CD8-positive, alpha-beta memory T cell (primary cell): ENCODE measurements at regions not wholly inside any gene's neighbourhood (a gene's known extent, or its start where the extent isn't known, plus 50 kb on each side); places are given as distances from the start of the nearest gene placed in this dataset.
"Not testable (repeated sequence)": the region's sequence is repeated elsewhere in the genome, so short reads cannot be mapped to it uniquely, and the experiment has no call there.

Experiments
- CTCF ChIA-PET: fragments of 350-600 bp; sonication (Branson Sonifier 250); formaldehyde crosslinking; loops from one replicate; lab custom pipeline; 2021; ENCODE audit warnings: antibody characterized with exemption; lab: Charles Lee
- POLR2A ChIA-PET: fragments of 350-600 bp; sonication (Branson Sonifier 250); formaldehyde crosslinking; loops from one replicate; lab custom pipeline; 2021; ENCODE audit warnings: antibody characterized with exemption; lab: Charles Lee
- DNase-seq, 5 donors: peaks; one replicate each; pipeline versions ENCODE4 v3.0.0 to v3.0.0-alpha.2; 2020 to 2022; ENCODE audit warnings: mixed read lengths in 1 of 5
- H3K27ac ChIP-seq: one replicate; pipeline ENCODE4 v1.7.0; 2013; ENCODE audit warnings: low read depth, mild to moderate bottlenecking, low read length, moderate library complexity
- H3K27me3 ChIP-seq: 2 replicates; pipeline ENCODE4 v1.7.0; 2013; ENCODE audit warnings: low read length, mild to moderate bottlenecking; ENCODE audit not compliant: insufficient read depth, poor library complexity, severe bottlenecking
- H3K36me3 ChIP-seq: 2 replicates; pipeline ENCODE4 v1.7.0; 2013; ENCODE audit warnings: mild to moderate bottlenecking, low read length, moderate library complexity; ENCODE audit not compliant: insufficient read depth
- H3K4me1 ChIP-seq: 2 replicates; pipeline ENCODE4 v1.7.0; 2013; ENCODE audit warnings: mild to moderate bottlenecking, low read length, moderate library complexity; ENCODE audit not compliant: insufficient read depth
- H3K4me3 ChIP-seq: 2 replicates; pipeline ENCODE4 v1.7.0; 2013; ENCODE audit warnings: mild to moderate bottlenecking, low read length
- H3K9me3 ChIP-seq: 2 replicates; pipeline ENCODE4 v1.7.0; 2013; ENCODE audit warnings: mild to moderate bottlenecking, low read length
- H3K27ac Mint-ChIP-seq, 8 donors: one replicate each; pipeline ENCODE4 v1.8.0; 2020 to 2021; ENCODE audit warnings: mixed read lengths in 8 of 8, mild to moderate bottlenecking in 6 of 8, inconsistent platforms in 3 of 8, moderate library complexity in 3 of 8
- H3K27me3 Mint-ChIP-seq, 2 donors: one replicate each; pipeline ENCODE4 v1.8.0; 2020 to 2021; ENCODE audit warnings: mixed read lengths in 2 of 2, mild to moderate bottlenecking in 1 of 2, moderate library complexity in 1 of 2
- H3K36me3 Mint-ChIP-seq, 3 donors: one replicate each; pipeline ENCODE4 v1.8.0; 2020 to 2021; ENCODE audit warnings: mixed read lengths in 3 of 3, inconsistent platforms in 1 of 3, mild to moderate bottlenecking in 1 of 3
- H3K4me1 Mint-ChIP-seq, 3 donors: one replicate each; pipeline ENCODE4 v1.8.0; 2020 to 2021; ENCODE audit warnings: mixed read lengths in 3 of 3, inconsistent platforms in 1 of 3, mild to moderate bottlenecking in 1 of 3
- H3K4me3 Mint-ChIP-seq, 7 donors: one replicate each; pipeline ENCODE4 v1.8.0; 2020 to 2021; ENCODE audit warnings: mixed read lengths in 7 of 7, mild to moderate bottlenecking in 6 of 7, moderate library complexity in 4 of 7, inconsistent platforms in 2 of 7
- H3K9me3 Mint-ChIP-seq, 5 donors: one replicate each; pipeline ENCODE4 v1.8.0; 2020 to 2022; ENCODE audit warnings: mixed read lengths in 5 of 5, mild to moderate bottlenecking in 3 of 5, moderate library complexity in 2 of 5, inconsistent platforms in 1 of 5

DNA sequence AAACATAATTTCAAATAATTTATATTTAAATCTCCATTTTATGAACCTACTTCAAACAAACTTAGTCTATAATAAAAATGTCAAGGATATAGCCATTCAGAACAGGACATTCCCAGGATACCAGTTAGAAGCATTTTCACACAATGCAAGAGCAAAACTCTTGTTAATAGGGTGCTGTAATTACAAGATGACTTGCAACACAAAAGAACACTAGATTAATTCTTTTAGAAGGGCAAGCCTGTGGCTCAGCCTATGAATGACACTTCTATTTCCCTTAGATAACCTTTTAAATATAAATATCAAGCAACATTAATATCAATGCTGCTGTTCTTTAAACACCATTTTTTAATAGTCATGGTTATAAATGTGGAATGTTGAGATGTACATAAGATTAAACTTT lies 157.9 kb upstream of the SCN7A start:
- no peak overlapping the region for H3K4me3 Mint-ChIP-seq
- POLR2A ChIA-PET, result no interaction called here
- no peak overlapping the region for H3K27ac Mint-ChIP-seq
- Histone ChIP-seq H3K4me1 (no peaks in the 10 kb centered on the region), H3K36me3 (no peaks in the 10 kb centered on the region), H3K4me3 (no peak overlapping the region), H3K27me3 (no peaks in the 10 kb centered on the region), H3K9me3 (no peaks in the 10 kb centered on the region), H3K27ac (no peak overlapping the region)
- peaks cover 0 to 1% of the 10 kb centered on the region in 2 donors for H3K27me3 Mint-ChIP-seq
- DNase-seq, result no peak
- CTCF ChIA-PET, result no interaction called here
- H3K4me1 Mint-ChIP-seq, result no peaks in the 10 kb centered on the region
- no peaks in the 10 kb centered on the region for H3K36me3 Mint-ChIP-seq
- peaks cover 0 to 18% (median 3%) of the 10 kb centered on the region in 5 donors for H3K9me3 Mint-ChIP-seq

DNA sequence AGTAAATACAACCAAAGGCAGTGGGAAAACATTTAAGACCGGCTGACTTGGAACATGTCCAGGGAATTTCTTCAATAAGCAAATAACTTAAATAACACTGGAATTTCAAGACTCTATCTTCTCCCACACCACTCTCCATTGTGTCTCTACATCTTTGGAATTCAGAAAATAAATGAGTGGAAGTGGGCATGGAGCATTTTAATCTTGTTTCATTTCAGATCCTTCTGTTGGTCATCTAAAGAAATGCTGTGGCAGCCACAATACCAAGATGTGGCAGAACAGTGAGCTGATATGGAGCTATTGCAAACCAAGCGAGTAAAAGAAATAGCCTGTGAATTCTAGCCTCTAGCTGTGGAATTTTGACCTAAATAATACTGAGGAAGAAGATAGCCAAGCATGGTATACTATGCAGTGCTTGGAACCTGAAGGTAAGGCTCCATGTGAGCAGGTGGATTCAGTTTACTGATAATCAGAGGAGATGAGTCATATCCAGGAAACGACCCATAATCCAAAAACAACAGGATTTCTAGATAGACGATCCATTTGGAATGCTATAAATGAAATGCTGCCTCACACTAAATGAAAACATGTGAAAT lies 157.1 kb upstream of the SCN7A start:
- Mint-ChIP-seq H3K36me3 (no peaks in the 10 kb centered on the region), H3K4me3 (no peak overlapping the region), H3K9me3 (peaks cover 0 to 18% (median 1%) of the 10 kb centered on the region in 5 donors), H3K4me1 (no peaks in the 10 kb centered on the region), H3K27ac (no peak overlapping the region), H3K27me3 (peaks cover 0 to 2% of the 10 kb centered on the region in 2 donors)
- H3K27ac ChIP-seq, result no peak overlapping the region
- no peaks in the 10 kb centered on the region for H3K4me1 ChIP-seq
- H3K27me3 ChIP-seq, result no peaks in the 10 kb centered on the region
- H3K9me3 ChIP-seq, result no peaks in the 10 kb centered on the region
- CTCF ChIA-PET, result no interaction called here
- H3K4me3 ChIP-seq, result no peak overlapping the region
- H3K36me3 ChIP-seq, result no peaks in the 10 kb centered on the region
- POLR2A ChIA-PET, result no interaction called here
- DNase-seq, result no peak

DNA sequence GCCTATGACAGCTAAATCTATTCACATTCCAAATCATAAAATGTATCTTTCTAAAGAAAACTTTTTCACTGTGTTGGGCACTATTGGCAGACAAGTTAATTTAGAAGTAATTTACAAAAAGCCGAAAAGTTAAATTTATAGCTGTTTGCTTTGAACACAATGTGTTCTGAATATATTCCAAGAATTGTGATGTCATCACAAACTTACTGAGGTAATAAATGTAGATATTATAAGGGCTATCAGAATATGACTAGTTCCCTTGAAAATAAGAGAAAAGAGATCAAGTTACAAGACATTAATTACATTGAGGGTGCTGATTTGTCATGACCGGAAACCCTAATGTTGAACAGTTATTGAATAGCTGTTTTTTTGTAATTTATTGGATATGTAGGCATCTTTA lies 153.9 kb upstream of the SCN7A start:
- H3K36me3 Mint-ChIP-seq, result no peaks in the 10 kb centered on the region
- no peak overlapping the region for H3K27ac Mint-ChIP-seq
- H3K9me3 Mint-ChIP-seq, result peaks cover 0 to 24% (median 0%) of the 10 kb centered on the region in 5 donors
- Histone ChIP-seq H3K4me3 (no peak overlapping the region), H3K27me3 (no peaks in the 10 kb centered on the region), H3K4me1 (no peaks in the 10 kb centered on the region), H3K36me3 (no peaks in the 10 kb centered on the region), H3K27ac (no peak overlapping the region), H3K9me3 (no peaks in the 10 kb centered on the region)
- no peak for DNase-seq
- no peaks in the 10 kb centered on the region for H3K4me1 Mint-ChIP-seq
- no peak overlapping the region for H3K4me3 Mint-ChIP-seq
- CTCF ChIA-PET, result no interaction called here
- POLR2A ChIA-PET, result no interaction called here
- H3K27me3 Mint-ChIP-seq, result peaks cover 0 to 1% of the 10 kb centered on the region in 2 donors

DNA sequence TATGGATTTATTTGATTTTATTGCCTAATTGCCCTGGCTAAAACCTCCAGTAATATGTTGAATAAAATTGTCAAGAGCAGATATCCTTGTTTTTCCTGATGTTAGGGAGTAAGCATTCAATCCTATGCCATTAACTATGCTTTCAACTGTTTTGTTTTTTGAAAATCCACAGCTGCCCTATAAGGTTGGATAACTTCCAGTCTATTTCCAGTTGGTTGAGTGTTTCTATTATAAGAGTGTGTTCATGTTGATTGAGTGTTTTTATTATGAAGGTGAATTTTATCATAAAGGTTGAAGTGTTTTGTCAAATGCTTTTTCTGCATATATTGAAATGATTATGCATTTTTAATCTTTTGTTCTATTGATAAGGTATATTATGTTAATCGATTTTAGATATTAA lies 149.9 kb upstream of the SCN7A start:
- no peak overlapping the region for H3K27ac ChIP-seq
- H3K27me3 ChIP-seq, result no peaks in the 10 kb centered on the region
- Mint-ChIP-seq H3K27ac (no peak overlapping the region), H3K4me1 (no peaks in the 10 kb centered on the region), H3K9me3 (peaks cover 0 to 17% (median 0%) of the 10 kb centered on the region in 5 donors), H3K4me3 (no peak overlapping the region), H3K27me3 (peaks cover 0 to 1% of the 10 kb centered on the region in 2 donors), H3K36me3 (no peaks in the 10 kb centered on the region)
- no peaks in the 10 kb centered on the region for H3K36me3 ChIP-seq
- no peaks in the 10 kb centered on the region for H3K4me1 ChIP-seq
- no peak overlapping the region for H3K4me3 ChIP-seq
- no peaks in the 10 kb centered on the region for H3K9me3 ChIP-seq
- no peak for DNase-seq
- ChIA-PET POLR2A (no interaction called here), CTCF (no interaction called here)

DNA sequence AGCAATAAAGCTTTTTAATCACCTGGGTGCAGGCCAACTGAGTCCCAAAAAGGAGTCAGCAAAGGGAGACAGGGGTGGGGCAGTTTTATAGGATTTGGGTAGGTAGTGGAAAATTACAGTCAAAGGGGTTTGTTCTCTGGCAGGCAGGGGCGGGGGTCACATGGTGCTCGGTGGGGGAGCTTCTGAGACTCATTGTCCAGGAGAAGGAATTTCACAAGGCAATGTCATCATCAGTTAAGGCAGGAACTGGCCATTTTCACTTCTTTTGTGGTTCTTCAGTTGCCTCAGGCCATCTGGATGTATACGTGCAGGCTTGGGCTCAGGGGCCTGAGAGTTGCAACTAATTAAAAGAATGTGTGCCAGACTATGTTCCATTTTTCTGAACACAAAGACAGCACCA lies 147.5 kb upstream of the SCN7A start:
- CTCF ChIA-PET, result not testable (repeated sequence)

DNA sequence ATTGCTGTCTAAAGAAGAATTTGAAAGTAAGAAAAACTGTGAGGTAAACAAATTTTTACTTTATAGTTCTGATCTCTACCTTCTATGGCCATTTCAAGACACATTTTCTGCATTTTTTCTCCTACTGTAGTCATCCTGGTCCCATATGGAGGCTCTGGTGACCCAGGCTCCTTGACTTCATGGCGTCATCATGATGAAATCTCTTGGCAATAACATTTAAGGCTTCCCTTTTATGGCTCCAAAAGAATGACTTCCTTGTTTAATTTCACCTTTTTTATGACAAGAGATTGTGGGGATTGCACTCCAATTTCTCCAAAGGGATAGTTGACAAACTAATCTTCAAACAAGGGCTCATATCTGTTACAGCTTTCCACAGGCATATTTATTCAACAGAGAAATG lies 143.0 kb upstream of the SCN7A start:
- no peaks in the 10 kb centered on the region for H3K9me3 ChIP-seq
- H3K27ac ChIP-seq, result no peak overlapping the region
- H3K36me3 ChIP-seq, result no peaks in the 10 kb centered on the region
- H3K36me3 Mint-ChIP-seq, result no peaks in the 10 kb centered on the region
- peaks cover 0 to 2% of the 10 kb centered on the region in 2 donors for H3K27me3 Mint-ChIP-seq
- DNase-seq, result no peak
- no peaks in the 10 kb centered on the region for H3K4me1 Mint-ChIP-seq
- POLR2A ChIA-PET, result no interaction called here
- H3K27me3 ChIP-seq, result no peaks in the 10 kb centered on the region
- no peak overlapping the region for H3K27ac Mint-ChIP-seq
- H3K4me3 Mint-ChIP-seq, result no peak overlapping the region
- peaks cover 3 to 9% (median 6%) of the 10 kb centered on the region in 5 donors for H3K9me3 Mint-ChIP-seq
- no peaks in the 10 kb centered on the region for H3K4me1 ChIP-seq
- no peak overlapping the region for H3K4me3 ChIP-seq
- CTCF ChIA-PET, result no interaction called here

More for the DNA sequence above, 147.5 kb upstream of the SCN7A start:
- H3K9me3 ChIP-seq, DNase-seq, H3K36me3 Mint-ChIP-seq, H3K27ac Mint-ChIP-seq, POLR2A ChIA-PET, H3K4me1 Mint-ChIP-seq, H3K4me1 ChIP-seq, H3K4me3 Mint-ChIP-seq, H3K4me3 ChIP-seq, H3K27me3 Mint-ChIP-seq, H3K27ac ChIP-seq, H3K27me3 ChIP-seq, H3K36me3 ChIP-seq: not testable (repeated sequence)
- H3K9me3 Mint-ChIP-seq, result peaks cover 2 to 13% (median 3%) of the 10 kb centered on the region in 5 donors

DNA sequence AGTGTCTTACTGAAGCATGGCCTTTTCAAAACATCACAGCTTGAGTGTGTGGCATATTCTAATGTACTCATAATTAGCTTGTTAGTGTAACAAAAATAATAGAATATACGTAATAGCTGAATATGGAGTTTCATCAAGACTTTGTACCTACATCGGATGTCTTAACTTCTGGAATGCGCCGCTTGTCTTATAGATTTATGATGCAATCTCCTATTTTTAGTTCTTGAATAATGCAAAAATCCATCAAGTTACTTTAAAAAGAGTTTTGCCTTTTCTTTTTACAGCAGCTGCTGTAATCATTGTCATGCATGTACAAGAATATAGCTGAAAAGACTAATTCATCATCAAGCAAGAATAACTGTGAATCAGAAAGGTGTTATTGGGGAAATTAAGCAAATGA lies 140.7 kb upstream of the SCN7A start:
- Histone ChIP-seq H3K27ac (no peak overlapping the region), H3K4me1 (no peaks in the 10 kb centered on the region), H3K27me3 (no peaks in the 10 kb centered on the region), H3K4me3 (no peak overlapping the region), H3K36me3 (no peaks in the 10 kb centered on the region), H3K9me3 (no peaks in the 10 kb centered on the region)
- no peaks in the 10 kb centered on the region for H3K36me3 Mint-ChIP-seq
- peaks cover 3 to 14% (median 7%) of the 10 kb centered on the region in 5 donors for H3K9me3 Mint-ChIP-seq
- ChIA-PET CTCF (interaction anchor here (0.6 kb wide), 1 partner anchor 14 kb away, joined by 3 read pairs; no protein-coding TSS in a partner anchor), POLR2A (no interaction called here)
- peaks cover 0 to 2% of the 10 kb centered on the region in 2 donors for H3K27me3 Mint-ChIP-seq
- no peak overlapping the region for H3K27ac Mint-ChIP-seq
- no peak overlapping the region for H3K4me3 Mint-ChIP-seq
- no peak for DNase-seq
- H3K4me1 Mint-ChIP-seq, result no peaks in the 10 kb centered on the region

DNA sequence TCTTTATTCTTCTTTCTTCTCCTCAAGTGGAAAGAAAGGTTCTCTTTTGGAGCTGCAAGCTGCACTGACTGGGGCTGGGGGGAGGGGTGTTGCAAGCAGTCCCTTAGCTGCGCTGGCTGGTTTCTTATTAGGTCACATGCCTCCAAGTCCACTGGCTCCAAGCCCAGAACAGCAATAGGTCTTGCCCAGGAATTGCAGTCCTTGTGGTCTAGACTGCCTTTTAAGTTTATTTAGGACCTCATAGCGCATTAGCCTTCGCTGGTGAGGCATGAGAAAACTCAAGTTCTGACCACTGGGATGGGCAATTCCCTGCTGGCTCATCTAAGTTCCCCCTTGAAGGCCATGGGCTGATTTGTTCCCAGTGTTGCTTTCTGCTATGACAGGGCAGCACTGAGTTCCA lies 138.6 kb upstream of the SCN7A start:
- H3K27me3 ChIP-seq, result no peaks in the 10 kb centered on the region
- H3K4me3 Mint-ChIP-seq, result no peak overlapping the region
- H3K9me3 ChIP-seq, result no peaks in the 10 kb centered on the region
- H3K27me3 Mint-ChIP-seq, result peaks cover 0 to 2% of the 10 kb centered on the region in 2 donors
- no peaks in the 10 kb centered on the region for H3K4me1 Mint-ChIP-seq
- peaks cover 0 to 18% (median 7%) of the 10 kb centered on the region in 5 donors for H3K9me3 Mint-ChIP-seq
- H3K4me1 ChIP-seq, result no peaks in the 10 kb centered on the region
- no peaks in the 10 kb centered on the region for H3K36me3 Mint-ChIP-seq
- no peak overlapping the region for H3K27ac Mint-ChIP-seq
- no peaks in the 10 kb centered on the region for H3K36me3 ChIP-seq
- no peak for DNase-seq
- H3K4me3 ChIP-seq, result no peak overlapping the region
- H3K27ac ChIP-seq, result no peak overlapping the region
- POLR2A ChIA-PET, result no interaction called here
- CTCF ChIA-PET, result no interaction called here
